ENCODE measurements at regions not wholly inside any gene's neighbourhood (a gene's known extent, or its start where the extent isn't known, plus 50 kb on each side); places are given as distances from the start of the nearest gene placed in this dataset.
"Not testable (repeated sequence)": the region's sequence is repeated elsewhere in the genome, so short reads cannot be mapped to it uniquely, and the experiment has no call there.

DNA sequence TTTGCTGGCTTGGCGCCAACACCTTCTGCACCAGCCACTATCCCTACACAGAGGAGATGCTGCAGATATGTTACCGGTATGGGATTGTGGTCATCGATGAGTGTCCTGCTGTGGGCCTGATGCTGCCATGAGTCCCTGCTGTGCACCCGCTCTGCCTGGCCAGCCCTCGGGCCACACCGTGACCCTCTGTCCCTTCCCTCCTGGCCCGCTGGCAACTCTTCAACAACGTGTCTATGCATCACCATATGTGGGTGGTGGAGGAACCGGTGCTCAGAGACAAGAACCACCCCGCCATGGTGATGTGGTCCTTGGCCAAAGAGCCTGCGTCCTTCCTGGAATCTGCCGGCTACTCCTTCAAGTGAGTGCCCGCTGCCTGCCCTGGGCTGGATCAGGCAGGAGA lies 605.4 kb upstream of the CHD1 start:
- H3K27me3 ChIP-seq (ENCODE audit: control insufficient read depth, insufficient read depth, low read length); H3K27ac ChIP-seq (ENCODE audit: low read depth, low read length); H3K9ac ChIP-seq (ENCODE audit: low read depth, low read length); H3K36me3 ChIP-seq (ENCODE audit: control insufficient read depth, insufficient read depth, low read length); H3K4me3 ChIP-seq (ENCODE audit: low read depth, low read length); H3K9me3 ChIP-seq (ENCODE audit: control insufficient read depth, insufficient read depth, low read length); H3K4me1 ChIP-seq (ENCODE audit: control insufficient read depth, insufficient read depth, low read length): not testable (repeated sequence)

- H3K4me1 ChIP-seq (ENCODE audit: control insufficient read depth, insufficient read depth, low read length); H3K27ac ChIP-seq (ENCODE audit: low read depth, low read length); H3K36me3 ChIP-seq (ENCODE audit: control insufficient read depth, insufficient read depth, low read length); H3K9me3 ChIP-seq (ENCODE audit: control insufficient read depth, insufficient read depth, low read length); H3K9ac ChIP-seq (ENCODE audit: low read depth, low read length); H3K27me3 ChIP-seq (ENCODE audit: control insufficient read depth, insufficient read depth, low read length); H3K4me3 ChIP-seq (ENCODE audit: low read depth, low read length): not testable (repeated sequence)
These were observed 592.9 kb upstream of the CHD1 start for GRCh38 chr5:99521666-99522065.

DNA sequence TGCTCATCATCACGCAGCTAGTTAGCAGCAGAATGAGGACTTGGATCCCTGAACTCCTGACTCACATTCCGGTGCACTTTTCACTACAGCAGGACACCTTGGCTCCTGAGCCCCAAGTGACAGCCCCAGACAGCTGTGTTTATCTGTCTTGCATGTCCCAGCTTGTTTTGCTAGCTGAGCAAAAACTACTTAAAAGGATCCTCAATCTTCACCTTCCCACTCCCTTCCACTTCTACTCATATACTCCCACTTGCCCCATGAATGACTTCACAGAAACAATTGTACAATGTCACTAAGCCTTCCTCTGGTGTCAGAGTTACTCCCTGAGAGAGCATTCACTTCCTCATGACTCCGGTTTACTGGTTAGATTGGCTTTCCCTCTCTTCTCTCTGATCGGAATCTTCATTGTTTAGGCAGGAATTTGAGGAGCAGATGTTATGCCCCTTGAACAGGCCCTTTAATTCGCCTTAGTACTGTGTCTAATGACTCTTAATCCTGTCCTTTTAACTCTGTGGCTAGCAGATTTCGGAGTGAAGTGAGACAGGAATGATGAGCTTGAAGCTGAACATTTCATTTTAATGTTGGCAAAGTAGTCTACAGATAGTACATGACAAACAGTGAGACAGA lies 587.2 kb upstream of the CHD1 start:
- not testable (repeated sequence) for H3K27me3 ChIP-seq (ENCODE audit: control insufficient read depth, insufficient read depth, low read length); H3K9ac ChIP-seq (ENCODE audit: low read depth, low read length); H3K27ac ChIP-seq (ENCODE audit: low read depth, low read length); H3K9me3 ChIP-seq (ENCODE audit: control insufficient read depth, insufficient read depth, low read length); H3K4me3 ChIP-seq (ENCODE audit: low read depth, low read length); H3K4me1 ChIP-seq (ENCODE audit: control insufficient read depth, insufficient read depth, low read length); H3K36me3 ChIP-seq (ENCODE audit: control insufficient read depth, insufficient read depth, low read length)

DNA sequence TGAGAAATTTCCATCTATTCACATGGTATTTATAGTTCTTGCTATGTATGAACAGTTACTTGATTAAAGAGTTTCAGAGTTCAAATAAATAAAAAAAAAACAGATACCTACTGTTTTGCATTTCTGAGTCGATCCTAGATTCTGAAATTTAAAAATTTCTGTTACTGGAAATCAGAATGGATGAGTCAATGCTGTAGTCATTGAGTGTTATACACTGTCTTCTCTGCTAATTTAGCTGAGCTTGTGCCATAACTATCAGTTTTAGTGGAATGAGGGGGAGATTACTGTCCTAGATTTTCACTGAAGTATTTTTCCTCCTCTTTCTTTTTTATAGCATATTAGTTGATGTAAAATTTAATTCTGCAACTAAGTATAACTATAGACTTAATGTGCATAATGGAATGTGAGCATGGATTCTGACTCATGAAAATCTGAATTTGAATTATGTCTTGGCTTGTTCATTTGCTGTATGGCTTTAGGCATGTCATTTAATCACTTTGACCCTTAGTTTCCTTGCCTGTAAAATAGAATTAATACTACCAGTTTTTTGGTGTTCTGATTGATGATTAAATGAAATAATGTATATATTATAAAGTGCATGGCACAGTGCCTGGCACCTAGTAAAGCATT lies 581.5 kb upstream of the CHD1 start:
- not testable (repeated sequence) for H3K27ac ChIP-seq (ENCODE audit: low read depth, low read length); H3K27me3 ChIP-seq (ENCODE audit: control insufficient read depth, insufficient read depth, low read length); H3K4me3 ChIP-seq (ENCODE audit: low read depth, low read length); H3K9ac ChIP-seq (ENCODE audit: low read depth, low read length); H3K4me1 ChIP-seq (ENCODE audit: control insufficient read depth, insufficient read depth, low read length); H3K9me3 ChIP-seq (ENCODE audit: control insufficient read depth, insufficient read depth, low read length); H3K36me3 ChIP-seq (ENCODE audit: control insufficient read depth, insufficient read depth, low read length)

DNA sequence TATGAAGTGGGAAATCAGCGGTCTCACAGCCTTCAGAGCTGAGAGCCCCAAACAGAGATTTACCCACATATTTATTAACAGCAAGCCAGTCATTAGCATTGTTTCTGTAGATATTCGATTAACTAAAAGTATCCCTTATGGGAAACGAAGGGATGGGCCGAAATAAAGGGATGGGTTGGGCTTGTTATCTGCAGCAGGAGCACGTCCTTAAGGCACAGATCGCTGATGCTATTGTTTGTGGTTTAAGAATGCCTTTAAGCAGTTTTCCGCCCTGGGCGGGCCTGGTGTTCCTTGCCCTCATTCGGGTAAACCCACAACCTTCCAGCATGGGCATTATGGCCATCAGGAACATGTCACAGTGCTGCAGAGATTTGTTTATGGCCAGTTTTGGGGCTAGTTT lies 580.3 kb upstream of the CHD1 start:
- not testable (repeated sequence) for H3K36me3 ChIP-seq (ENCODE audit: control insufficient read depth, insufficient read depth, low read length); H3K27me3 ChIP-seq (ENCODE audit: control insufficient read depth, insufficient read depth, low read length); H3K9me3 ChIP-seq (ENCODE audit: control insufficient read depth, insufficient read depth, low read length); H3K4me3 ChIP-seq (ENCODE audit: low read depth, low read length); H3K9ac ChIP-seq (ENCODE audit: low read depth, low read length); H3K4me1 ChIP-seq (ENCODE audit: control insufficient read depth, insufficient read depth, low read length); H3K27ac ChIP-seq (ENCODE audit: low read depth, low read length)

DNA sequence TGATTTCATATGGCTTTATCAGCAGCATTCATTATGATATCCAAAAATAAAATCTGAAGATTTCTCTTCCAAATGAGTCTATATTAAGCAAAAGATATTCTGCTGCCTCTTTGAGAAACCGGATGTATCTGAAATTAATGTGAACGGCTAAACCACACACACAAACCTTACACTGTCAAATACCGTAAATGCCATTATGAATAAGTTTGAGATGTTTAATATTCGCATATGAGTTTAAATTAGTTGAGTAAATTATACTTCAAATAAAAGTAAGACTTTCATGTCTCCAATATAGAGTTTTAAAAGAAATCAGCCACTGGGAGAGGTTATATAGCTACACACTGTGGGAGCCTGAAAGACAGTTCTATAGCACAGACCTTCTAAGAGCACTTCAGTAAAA lies 566.6 kb upstream of the CHD1 start:
- not testable (repeated sequence) for H3K9ac ChIP-seq (ENCODE audit: low read depth, low read length); H3K36me3 ChIP-seq (ENCODE audit: control insufficient read depth, insufficient read depth, low read length); H3K9me3 ChIP-seq (ENCODE audit: control insufficient read depth, insufficient read depth, low read length); H3K27me3 ChIP-seq (ENCODE audit: control insufficient read depth, insufficient read depth, low read length); H3K4me1 ChIP-seq (ENCODE audit: control insufficient read depth, insufficient read depth, low read length); H3K27ac ChIP-seq (ENCODE audit: low read depth, low read length); H3K4me3 ChIP-seq (ENCODE audit: low read depth, low read length)

DNA sequence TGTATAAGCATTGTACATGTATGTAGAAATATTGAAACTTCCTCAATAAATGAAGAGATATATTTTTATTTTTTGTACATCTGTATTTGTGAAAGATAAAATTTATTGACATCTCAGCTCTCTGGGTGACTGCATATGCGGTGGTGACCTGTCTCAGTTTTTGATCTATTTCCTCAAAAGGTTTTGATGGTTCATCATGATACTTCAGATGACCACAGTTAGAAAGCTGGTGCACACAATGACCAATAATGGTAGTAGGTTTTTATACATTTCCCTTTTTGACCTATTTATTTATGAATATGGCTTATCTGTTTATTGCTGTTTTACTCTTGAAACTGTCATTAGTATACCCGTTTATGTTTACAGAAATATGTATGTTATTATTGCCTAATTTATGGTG lies 549.6 kb upstream of the CHD1 start:
- H3K4me3 ChIP-seq (ENCODE audit: low read depth, low read length); H3K9ac ChIP-seq (ENCODE audit: low read depth, low read length); H3K36me3 ChIP-seq (ENCODE audit: control insufficient read depth, insufficient read depth, low read length); H3K4me1 ChIP-seq (ENCODE audit: control insufficient read depth, insufficient read depth, low read length); H3K9me3 ChIP-seq (ENCODE audit: control insufficient read depth, insufficient read depth, low read length); H3K27me3 ChIP-seq (ENCODE audit: control insufficient read depth, insufficient read depth, low read length); H3K27ac ChIP-seq (ENCODE audit: low read depth, low read length): not testable (repeated sequence)

DNA sequence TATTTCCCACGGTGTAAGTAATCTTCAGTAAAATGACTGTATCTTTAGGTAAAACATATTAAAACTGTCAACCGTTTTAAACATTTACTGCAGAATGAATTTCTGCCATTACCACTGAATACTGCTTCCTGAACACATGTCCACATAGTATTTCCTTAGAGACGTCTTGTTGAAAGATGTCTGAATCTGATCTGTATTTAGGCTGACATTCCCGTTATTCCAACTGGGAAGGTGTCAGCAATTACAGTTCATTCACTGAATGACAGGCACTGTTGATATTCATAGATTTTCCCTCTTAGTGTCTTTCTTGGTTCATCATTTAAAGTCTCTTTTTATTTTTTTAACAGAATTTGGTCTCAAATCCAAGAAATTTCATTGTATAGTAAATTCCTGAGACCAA lies 544.5 kb upstream of the CHD1 start:
- H3K4me3 ChIP-seq (ENCODE audit: low read depth, low read length); H3K27me3 ChIP-seq (ENCODE audit: control insufficient read depth, insufficient read depth, low read length); H3K36me3 ChIP-seq (ENCODE audit: control insufficient read depth, insufficient read depth, low read length); H3K27ac ChIP-seq (ENCODE audit: low read depth, low read length); H3K9ac ChIP-seq (ENCODE audit: low read depth, low read length); H3K4me1 ChIP-seq (ENCODE audit: control insufficient read depth, insufficient read depth, low read length); H3K9me3 ChIP-seq (ENCODE audit: control insufficient read depth, insufficient read depth, low read length): not testable (repeated sequence)

- H3K4me3 ChIP-seq (ENCODE audit: low read depth, low read length); H3K27me3 ChIP-seq (ENCODE audit: control insufficient read depth, insufficient read depth, low read length); H3K36me3 ChIP-seq (ENCODE audit: control insufficient read depth, insufficient read depth, low read length); H3K4me1 ChIP-seq (ENCODE audit: control insufficient read depth, insufficient read depth, low read length); H3K9me3 ChIP-seq (ENCODE audit: control insufficient read depth, insufficient read depth, low read length); H3K27ac ChIP-seq (ENCODE audit: low read depth, low read length); H3K9ac ChIP-seq (ENCODE audit: low read depth, low read length): not testable (repeated sequence)
These were observed 542.9 kb upstream of the CHD1 start for GRCh38 chr5:99471726-99472125.

- H3K4me1 ChIP-seq (ENCODE audit: control insufficient read depth, insufficient read depth, low read length); H3K9me3 ChIP-seq (ENCODE audit: control insufficient read depth, insufficient read depth, low read length); H3K4me3 ChIP-seq (ENCODE audit: low read depth, low read length); H3K36me3 ChIP-seq (ENCODE audit: control insufficient read depth, insufficient read depth, low read length); H3K27ac ChIP-seq (ENCODE audit: low read depth, low read length); H3K9ac ChIP-seq (ENCODE audit: low read depth, low read length); H3K27me3 ChIP-seq (ENCODE audit: control insufficient read depth, insufficient read depth, low read length): not testable (repeated sequence)
These were observed 542.4 kb upstream of the CHD1 start for GRCh38 chr5:99471178-99471577.

GRCh38 chr5:99470636-99471035 lies 541.8 kb upstream of the CHD1 start:
- not testable (repeated sequence) for H3K36me3 ChIP-seq (ENCODE audit: control insufficient read depth, insufficient read depth, low read length); H3K9ac ChIP-seq (ENCODE audit: low read depth, low read length); H3K9me3 ChIP-seq (ENCODE audit: control insufficient read depth, insufficient read depth, low read length); H3K27me3 ChIP-seq (ENCODE audit: control insufficient read depth, insufficient read depth, low read length); H3K4me3 ChIP-seq (ENCODE audit: low read depth, low read length); H3K27ac ChIP-seq (ENCODE audit: low read depth, low read length); H3K4me1 ChIP-seq (ENCODE audit: control insufficient read depth, insufficient read depth, low read length)

- Histone ChIP-seq H3K9ac (ENCODE audit: low read depth, low read length) (no peak overlapping the region), H3K36me3 (ENCODE audit: control insufficient read depth, insufficient read depth, low read length) (no peaks in the 10 kb centered on the region), H3K4me1 (ENCODE audit: control insufficient read depth, insufficient read depth, low read length) (no peaks in the 10 kb centered on the region), H3K9me3 (ENCODE audit: control insufficient read depth, insufficient read depth, low read length) (no peaks in the 10 kb centered on the region), H3K27ac (ENCODE audit: low read depth, low read length) (no peak overlapping the region), H3K4me3 (ENCODE audit: low read depth, low read length) (no peak overlapping the region), H3K27me3 (ENCODE audit: control insufficient read depth, insufficient read depth, low read length) (no peaks in the 10 kb centered on the region)
These were observed 531.9 kb upstream of the CHD1 start for GRCh38 chr5:99460701-99461100.

Measured in HUES48 (cell line).